Psoas muscle (tissue), 7 donors: ENCODE measurements at regions not wholly inside any gene's neighbourhood (a gene's known extent, or its start where the extent isn't known, plus 50 kb on each side); places are given as distances from the start of the nearest gene placed in this dataset.

Experiments used
- ATAC-seq, 4 donors: fragments of 200-7000 bp; cut with Tn5 transposase; one replicate each; pipeline ENCODE4 v1.9.1; 2020; ENCODE audit warnings: moderate library complexity in 3 of 4, mild to moderate bottlenecking in 2 of 4
- DNase-seq, 2 donors: peaks; one replicate each; pipeline ENCODE4 v3.0.0-alpha.2; 2020
- H3K27ac ChIP-seq: fragments of 200-600 bp; one replicate; pipeline ENCODE4 v1.8.0; 2022
- H3K27me3 ChIP-seq, 3 donors: fragments of 200-600 bp in 1 of 3; one replicate each; pipeline versions ENCODE4 v1.6.1 to v1.8.0; 2013 to 2022; ENCODE audit warnings: low read length in 2 of 3, mild to moderate bottlenecking in 2 of 3, moderate library complexity in 1 of 3; ENCODE audit not compliant: insufficient read depth in 3 of 3
- H3K36me3 ChIP-seq, 2 donors: fragments of 200-600 bp in 1 of 2; one replicate each; pipeline versions ENCODE4 v1.6.1 to v1.8.0; 2013 to 2022; ENCODE audit warnings: low read depth in 1 of 2, mild to moderate bottlenecking in 1 of 2, moderate library complexity in 1 of 2; ENCODE audit not compliant: insufficient read depth in 1 of 2
- H3K4me1 ChIP-seq: fragments of 200-600 bp; one replicate; pipeline ENCODE4 v1.8.0; 2022
- H3K4me3 ChIP-seq: fragments of 200-600 bp; one replicate; pipeline ENCODE4 v1.8.0; 2022; ENCODE audit warnings: mild to moderate bottlenecking
- H3K9me3 ChIP-seq: fragments of 200-600 bp; one replicate; pipeline ENCODE4 v1.8.0; 2022
- WGBS, 3 donors: extraction: QIAGEN DNeasy Blood & Tissue Kit; methylation state at CpG; one replicate each; pipeline versions ENCODE4 v1.1.6 to v1.1.7; 2013; 5-methylcytosine and 5-hydroxymethylcytosine counted together
- intact Hi-C, 2 donors: fragments of 100-400 bp; cut with DNase I; formaldehyde crosslinking; loops; one replicate each; pipeline versions ENCODE4 v1.11.0 to v1.14.2; 2022
- TF ChIP-seq, protein P1 (sequence below): fragments of 200-600 bp; IDR thresholded peaks from one replicate; pipeline ENCODE4 v1.8.0; 2022; ENCODE audit warnings: antibody characterized with exemption
- donor health status: healthy with polysubstance abuse.
- donor health status: DM: no; HTN: no; CAD: no; lungs with moderate emphysema.
- donor health status: Bipolar disorder and iron deficiency.
- donor health status: healthy.
- donor health status: DM: yes; HTN: yes; CAD: no.
- donor health status: DM: no; HTN: no; CAD: no.
- donor health status: DM: yes; HTN: yes; CAD: no.

DNA sequence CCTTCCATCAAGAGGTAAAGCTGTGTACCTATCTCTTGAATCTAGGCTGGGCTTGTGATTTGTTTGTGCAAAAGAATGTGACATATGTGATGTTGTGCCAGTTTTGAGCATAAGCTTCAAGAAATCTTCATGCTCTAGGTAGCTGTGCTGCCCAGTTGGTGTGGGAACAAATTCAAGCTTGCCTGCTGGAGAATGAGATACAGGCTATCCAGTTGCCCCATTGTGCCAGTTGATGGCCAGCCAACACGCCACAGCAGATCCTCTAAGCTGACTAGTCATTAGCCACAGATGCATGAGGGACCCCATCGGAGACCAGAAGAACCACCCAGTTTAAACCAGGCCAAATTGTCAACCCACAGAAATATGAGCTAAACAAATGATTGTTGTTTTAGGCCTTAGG is 180.5 kb upstream of the MPHOSPH6 start:
- WGBS, 3 donors: 23 to 38% (median 26%) methylated on average over 2 of the region's 2 CpGs
- H3K27ac ChIP-seq: no peak overlapping the region
- TF ChIP-seq, protein P1, sequence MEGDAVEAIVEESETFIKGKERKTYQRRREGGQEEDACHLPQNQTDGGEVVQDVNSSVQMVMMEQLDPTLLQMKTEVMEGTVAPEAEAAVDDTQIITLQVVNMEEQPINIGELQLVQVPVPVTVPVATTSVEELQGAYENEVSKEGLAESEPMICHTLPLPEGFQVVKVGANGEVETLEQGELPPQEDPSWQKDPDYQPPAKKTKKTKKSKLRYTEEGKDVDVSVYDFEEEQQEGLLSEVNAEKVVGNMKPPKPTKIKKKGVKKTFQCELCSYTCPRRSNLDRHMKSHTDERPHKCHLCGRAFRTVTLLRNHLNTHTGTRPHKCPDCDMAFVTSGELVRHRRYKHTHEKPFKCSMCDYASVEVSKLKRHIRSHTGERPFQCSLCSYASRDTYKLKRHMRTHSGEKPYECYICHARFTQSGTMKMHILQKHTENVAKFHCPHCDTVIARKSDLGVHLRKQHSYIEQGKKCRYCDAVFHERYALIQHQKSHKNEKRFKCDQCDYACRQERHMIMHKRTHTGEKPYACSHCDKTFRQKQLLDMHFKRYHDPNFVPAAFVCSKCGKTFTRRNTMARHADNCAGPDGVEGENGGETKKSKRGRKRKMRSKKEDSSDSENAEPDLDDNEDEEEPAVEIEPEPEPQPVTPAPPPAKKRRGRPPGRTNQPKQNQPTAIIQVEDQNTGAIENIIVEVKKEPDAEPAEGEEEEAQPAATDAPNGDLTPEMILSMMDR: no peak
- H3K4me3 ChIP-seq: no peak overlapping the region
- intact Hi-C loops: no loop called here
- ATAC-seq: peak in 2 of 4 donors; percentile 25 to 32
- no peaks in the 10 kb centered on the region for H3K36me3 ChIP-seq
- H3K4me1 ChIP-seq: no peaks in the 10 kb centered on the region
- no peak for DNase-seq
- no peaks in the 10 kb centered on the region for H3K27me3 ChIP-seq
- no peaks in the 10 kb centered on the region for H3K9me3 ChIP-seq

GRCh38 chr16:82345318-82345717 is 175.3 kb upstream of the MPHOSPH6 start:
- no peak overlapping the region for H3K4me3 ChIP-seq
- no peaks in the 10 kb centered on the region for H3K4me1 ChIP-seq
- intact Hi-C loops: no loop called here
- no peak for ATAC-seq
- no peak for DNase-seq
- WGBS, 3 donors: 83 to 96% (median 92%) methylated on average over 2 of the region's 2 CpGs
- TF ChIP-seq, protein P1: no peak
- H3K9me3 ChIP-seq: no peaks in the 10 kb centered on the region
- H3K36me3 ChIP-seq: no peaks in the 10 kb centered on the region
- H3K27me3 ChIP-seq: no peaks in the 10 kb centered on the region
- H3K27ac ChIP-seq: no peak overlapping the region

GRCh38 chr16:82344157-82344556 is 174.1 kb upstream of the MPHOSPH6 start:
- H3K4me1 ChIP-seq: no peaks in the 10 kb centered on the region
- no peaks in the 10 kb centered on the region for H3K27me3 ChIP-seq
- 45 to 51% (median 48%) methylated on average over 4 of the region's 4 CpGs for WGBS, 3 donors
- TF ChIP-seq, protein P1: peak; percentile 47
- no peaks in the 10 kb centered on the region for H3K36me3 ChIP-seq
- no peak for DNase-seq
- no peaks in the 10 kb centered on the region for H3K9me3 ChIP-seq
- peak in 1 of 4 donors; percentile 61 for ATAC-seq
- intact Hi-C loops: no loop called here
- no peak overlapping the region for H3K27ac ChIP-seq
- no peak overlapping the region for H3K4me3 ChIP-seq

DNA sequence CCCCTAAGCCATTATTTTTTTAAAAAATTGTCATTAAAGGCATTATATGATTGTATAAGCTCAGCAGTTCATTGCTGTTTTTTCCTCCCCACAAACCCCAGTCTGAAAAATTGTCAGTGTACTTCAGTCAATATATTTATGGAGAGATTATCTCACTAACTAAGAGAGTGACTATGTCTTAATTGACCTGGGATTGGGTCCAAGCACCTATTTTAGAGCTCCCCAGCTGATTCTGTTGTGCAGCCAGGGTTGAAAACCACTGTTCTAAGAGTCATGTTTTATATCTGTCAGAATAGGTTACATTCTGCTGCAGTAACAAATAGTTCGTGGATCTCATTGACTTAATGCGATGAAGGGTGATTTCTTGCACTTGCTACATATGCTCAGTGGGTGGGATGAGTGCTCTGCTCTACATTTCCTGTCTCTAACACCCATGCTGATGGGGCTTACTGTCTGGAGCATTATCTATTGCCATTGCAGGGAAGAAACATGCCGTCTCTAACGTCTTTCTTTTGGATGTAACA is 171.2 kb upstream of the MPHOSPH6 start:
- DNase-seq (no peak), ATAC-seq (no peak)
- H3K27ac ChIP-seq: no peak overlapping the region
- H3K36me3 ChIP-seq: no peaks in the 10 kb centered on the region
- TF ChIP-seq, protein P1: no peak
- intact Hi-C loops: no loop called here
- WGBS, 3 donors: 80 to 97% (median 83%) methylated on average over 4 of the region's 4 CpGs
- H3K4me3 ChIP-seq: no peak overlapping the region
- H3K27me3 ChIP-seq: peaks cover 0 to 2% (median 0%) of the 10 kb centered on the region in 3 donors
- no peaks in the 10 kb centered on the region for H3K4me1 ChIP-seq
- no peaks in the 10 kb centered on the region for H3K9me3 ChIP-seq

GRCh38 chr16:82340531-82340930 is 170.5 kb upstream of the MPHOSPH6 start:
- TF ChIP-seq, protein P1: no peak
- intact Hi-C loops: no loop called here
- H3K4me3 ChIP-seq: no peak overlapping the region
- H3K4me1 ChIP-seq: no peaks in the 10 kb centered on the region
- WGBS, 3 donors: 30 to 40% (median 33%) methylated on average over 4 of the region's 4 CpGs
- H3K27ac ChIP-seq: no peak overlapping the region
- no peaks in the 10 kb centered on the region for H3K9me3 ChIP-seq
- DNase-seq (no peak), ATAC-seq (no peak)
- no peaks in the 10 kb centered on the region for H3K36me3 ChIP-seq
- peaks cover 0 to 2% (median 0%) of the 10 kb centered on the region in 3 donors for H3K27me3 ChIP-seq
